HEK293 (cell line): ENCODE measurements at regions not wholly inside any gene's neighbourhood (a gene's known extent, or its start where the extent isn't known, plus 50 kb on each side); places are given as distances from the start of the nearest gene placed in this dataset.
A peak's percentile ranks its signal among the peaks of the same experiment; 100 is the strongest.

Source experiments
- CTCF ChIA-PET: fragments of 350-600 bp; formaldehyde crosslinking; extraction: SDS; loops from one replicate; lab custom pipeline; 2021; ENCODE audit warnings: antibody characterized with exemption; lab: Yijun Ruan, JAX
- POLR2A ChIA-PET: fragments of 300-600 bp; formaldehyde crosslinking; extraction: SDS; loops from one replicate; lab custom pipeline; 2020; ENCODE audit warnings: antibody characterized with exemption, inconsistent platforms; lab: Yijun Ruan, JAX
- H3K27ac ChIP-seq: fragments of 200-500 bp; sonication (Bioruptor generic); 2 replicates; pipeline ENCODE4 v1.5.1; 2014; ENCODE audit warnings: low read depth, low read length, control low read depth, inconsistent platforms; ENCODE audit errors: extremely low read depth
- H3K36me3 ChIP-seq, 2 experiments: fragments of 200-500 bp in 1 of 2; sonication (Bioruptor generic) in 1 of 2; 1 replicate in 1 of 2; 2 replicates in 1 of 2; pipeline ENCODE4 v1.5.1; 2014 to 2017; ENCODE audit warnings: inconsistent platforms in 2 of 2, low read length in 2 of 2; ENCODE audit not compliant: control insufficient read depth in 2 of 2, insufficient read depth in 1 of 2
- H3K4me1 ChIP-seq: fragments of 200-500 bp; sonication (Bioruptor generic); 2 replicates; pipeline ENCODE4 v1.5.1; 2014; ENCODE audit warnings: mild to moderate bottlenecking, low read length, inconsistent platforms; ENCODE audit not compliant: control insufficient read depth, insufficient read depth
- H3K4me3 ChIP-seq: 2 replicates; pipeline ENCODE4 v1.5.1; 2011; ENCODE audit warnings: low read depth, mild to moderate bottlenecking, control low read depth, low read length, moderate library complexity
- H3K9me3 ChIP-seq: fragments of 200-500 bp; sonication (Bioruptor generic); 2 replicates; pipeline ENCODE4 v1.5.1; 2014; ENCODE audit warnings: low read depth, low read length, inconsistent platforms; ENCODE audit not compliant: control insufficient read depth, insufficient read depth
- GLI4 ChIP-seq: fragments of 450-650 bp; formaldehyde crosslinking; IDR thresholded peaks from 2 replicates; pipeline ENCODE4 v1.5.1; 2016; ENCODE audit warnings: missing biosample characterization, missing genetic modification characterization
- OVOL3 ChIP-seq: fragments of 450-650 bp; formaldehyde crosslinking; IDR thresholded peaks from 2 replicates; pipeline ENCODE4 v1.5.1; 2016; ENCODE audit warnings: missing biosample characterization, missing genetic modification characterization
- ZBTB1 ChIP-seq: fragments of 450-650 bp; formaldehyde crosslinking; IDR thresholded peaks from 2 replicates; pipeline ENCODE4 v1.5.1; 2016; ENCODE audit warnings: missing biosample characterization, missing genetic modification characterization
- ZBTB48 ChIP-seq: fragments of 450-650 bp; formaldehyde crosslinking; IDR thresholded peaks from 2 replicates; pipeline ENCODE4 v1.5.1; 2016; ENCODE audit warnings: missing biosample characterization, missing genetic modification characterization
- ZFHX2 ChIP-seq: fragments of 450-650 bp; formaldehyde crosslinking; conservative IDR thresholded peaks from 2 replicates; pipeline ENCODE4 v1.5.1; 2016; ENCODE audit warnings: missing biosample characterization, missing genetic modification characterization
- ZNF10 ChIP-seq: fragments of 450-650 bp; formaldehyde crosslinking; IDR thresholded peaks from 2 replicates; pipeline ENCODE4 v1.5.1; 2017; ENCODE audit warnings: missing biosample characterization, missing genetic modification characterization
- ZNF121 ChIP-seq: fragments of 450-650 bp; formaldehyde crosslinking; IDR thresholded peaks from 2 replicates; pipeline ENCODE4 v1.5.1; 2016; ENCODE audit warnings: missing biosample characterization, missing genetic modification characterization
- ZNF223 ChIP-seq: fragments of 450-650 bp; formaldehyde crosslinking; IDR thresholded peaks from 2 replicates; pipeline ENCODE4 v1.5.1; 2016; ENCODE audit warnings: missing biosample characterization, missing genetic modification characterization
- ZNF37A ChIP-seq: fragments of 450-650 bp; IDR thresholded peaks from 2 replicates; pipeline ENCODE4 v1.5.1; 2018; ENCODE audit warnings: missing biosample characterization, missing genetic modification characterization
- ZNF394 ChIP-seq: fragments of 450-650 bp; formaldehyde crosslinking; IDR thresholded peaks from 2 replicates; pipeline ENCODE4 v1.5.1; 2016; ENCODE audit warnings: missing biosample characterization, missing genetic modification characterization, mild to moderate bottlenecking, moderate library complexity, borderline replicate concordance
- ZNF426 ChIP-seq: fragments of 450-650 bp; formaldehyde crosslinking; IDR thresholded peaks from 2 replicates; pipeline ENCODE4 v1.5.1; 2017; ENCODE audit warnings: missing biosample characterization, missing genetic modification characterization, mild to moderate bottlenecking, inconsistent platforms, moderate library complexity
- ZNF558 ChIP-seq: fragments of 450-650 bp; formaldehyde crosslinking; IDR thresholded peaks from 2 replicates; pipeline ENCODE4 v1.5.1; 2016; ENCODE audit warnings: missing biosample characterization, missing genetic modification characterization
- ZNF610 ChIP-seq: fragments of 450-650 bp; formaldehyde crosslinking; IDR thresholded peaks from 2 replicates; pipeline ENCODE4 v1.5.1; 2016; ENCODE audit warnings: missing biosample characterization, missing genetic modification characterization, borderline replicate concordance
- TF ChIP-seq, protein P1 (sequence below): fragments of 450-650 bp; formaldehyde crosslinking; IDR thresholded peaks from 2 replicates; pipeline ENCODE4 v1.5.1; 2016; ENCODE audit warnings: missing biosample characterization, missing genetic modification characterization
- TF ChIP-seq, protein P2 (sequence below): fragments of 450-650 bp; IDR thresholded peaks from 2 replicates; pipeline ENCODE4 v1.5.1; 2018; ENCODE audit warnings: missing biosample characterization, mild to moderate bottlenecking, missing genetic modification characterization
- TF ChIP-seq, protein P3 (sequence below): fragments of 450-650 bp; formaldehyde crosslinking; IDR thresholded peaks from 2 replicates; pipeline ENCODE4 v1.5.0; 2017; ENCODE audit warnings: missing biosample characterization, missing genetic modification characterization, borderline replicate concordance
- TF ChIP-seq, protein P4 (sequence below): fragments of 450-650 bp; formaldehyde crosslinking; conservative IDR thresholded peaks from 2 replicates; pipeline ENCODE4 v1.5.1; 2016; ENCODE audit warnings: low read depth, missing biosample characterization, missing genetic modification characterization

DNA sequence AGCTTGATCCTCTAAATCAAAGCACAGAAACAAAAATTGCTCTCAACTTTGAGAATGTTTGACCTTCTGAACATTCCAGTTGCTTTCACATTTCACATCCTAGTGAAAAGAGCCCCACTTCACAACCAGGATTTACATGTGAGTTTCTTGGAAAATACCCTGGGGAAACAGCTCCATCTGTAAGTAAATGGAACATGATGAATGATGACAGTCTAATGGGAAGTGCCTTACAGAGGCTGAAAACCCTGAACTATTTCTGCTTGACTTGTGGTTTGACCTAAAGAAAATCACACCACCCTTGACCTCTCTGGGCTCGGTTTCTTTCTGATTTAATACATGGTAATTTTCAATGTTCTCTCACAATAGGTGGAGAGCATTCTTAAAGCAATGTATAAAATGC, 499.4 kb upstream of the API5 start:
- no peak overlapping the region for H3K27ac ChIP-seq

DNA sequence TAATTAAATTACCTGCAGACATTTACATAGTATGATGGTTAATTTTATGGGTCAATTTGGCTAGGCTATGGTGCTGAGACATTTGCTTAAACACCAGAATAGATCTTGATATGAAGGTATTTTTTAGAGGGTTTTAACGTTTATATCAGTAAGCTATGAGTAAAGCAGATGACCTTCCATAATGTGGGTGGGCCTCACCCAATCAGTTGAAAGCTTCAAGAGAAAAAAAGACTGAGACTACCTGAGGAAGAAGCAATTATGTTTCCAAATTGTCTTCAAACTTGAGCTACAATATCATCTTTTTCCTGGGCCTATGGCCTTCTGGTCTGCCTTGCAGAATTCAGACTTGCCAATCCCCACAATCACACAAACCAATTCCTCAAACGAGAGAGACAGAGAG, 498.8 kb upstream of the API5 start:
- CTCF ChIA-PET = interaction anchor here (0.6 kb wide), 2 partner anchors 39 to 103 kb away, joined by 3 to 4 read pairs; no protein-coding TSS in a partner anchor
- Histone ChIP-seq H3K4me1 (no peaks in the 10 kb centered on the region), H3K9me3 (no peaks in the 10 kb centered on the region), H3K36me3 (no peaks in the 10 kb centered on the region), H3K27ac (no peak overlapping the region), H3K4me3 (no peak overlapping the region)
- TF ChIP-seq ZNF610 (no peak), ZNF10 (tag by site-specific recombination) (peak; percentile 62; the same call in 1 of the 2 replicates)
- POLR2A ChIA-PET = no interaction called here

More for the DNA sequence above, 499.4 kb upstream of the API5 start:
- no peaks in the 10 kb centered on the region for H3K9me3 ChIP-seq
- H3K4me3 ChIP-seq = no peak overlapping the region
- no peaks in the 10 kb centered on the region for H3K36me3 ChIP-seq
- POLR2A ChIA-PET = no interaction called here
- CTCF ChIA-PET = interaction anchor here (0.6 kb wide), 1 partner anchor 40 kb away, joined by 4 read pairs; no protein-coding TSS in a partner anchor
- H3K4me1 ChIP-seq = no peaks in the 10 kb centered on the region
- no peak for TF ChIP-seq ZNF610
- TF ChIP-seq ZFHX2 (tag by site-specific recombination) = no peak
- TF ChIP-seq ZNF558 (tag by site-specific recombination) = no peak
- no peak for TF ChIP-seq ZBTB48
- TF ChIP-seq ZNF37A (tag by site-specific recombination) = no peak
- TF ChIP-seq ZNF223 (tag by site-specific recombination) = no peak
- no peak for TF ChIP-seq ZNF426 (tag by site-specific recombination)
- TF ChIP-seq, protein P1, sequence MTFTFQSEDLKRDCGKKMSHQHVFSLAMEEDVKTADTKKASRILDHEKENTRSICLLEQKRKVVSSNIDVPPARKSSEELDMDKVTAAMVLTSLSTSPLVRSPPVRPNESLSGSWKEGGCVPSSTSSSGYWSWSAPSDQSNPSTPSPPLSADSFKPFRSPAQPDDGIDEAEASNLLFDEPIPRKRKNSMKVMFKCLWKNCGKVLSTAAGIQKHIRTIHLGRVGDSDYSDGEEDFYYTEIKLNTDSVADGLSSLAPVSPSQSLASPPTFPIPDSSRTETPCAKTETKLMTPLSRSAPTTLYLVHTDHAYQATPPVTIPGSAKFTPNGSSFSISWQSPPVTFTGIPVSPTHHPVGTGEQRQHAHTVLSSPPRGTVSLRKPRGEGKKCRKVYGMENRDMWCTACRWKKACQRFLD (tag by site-specific recombination) = no peak
- TF ChIP-seq, protein P2, sequence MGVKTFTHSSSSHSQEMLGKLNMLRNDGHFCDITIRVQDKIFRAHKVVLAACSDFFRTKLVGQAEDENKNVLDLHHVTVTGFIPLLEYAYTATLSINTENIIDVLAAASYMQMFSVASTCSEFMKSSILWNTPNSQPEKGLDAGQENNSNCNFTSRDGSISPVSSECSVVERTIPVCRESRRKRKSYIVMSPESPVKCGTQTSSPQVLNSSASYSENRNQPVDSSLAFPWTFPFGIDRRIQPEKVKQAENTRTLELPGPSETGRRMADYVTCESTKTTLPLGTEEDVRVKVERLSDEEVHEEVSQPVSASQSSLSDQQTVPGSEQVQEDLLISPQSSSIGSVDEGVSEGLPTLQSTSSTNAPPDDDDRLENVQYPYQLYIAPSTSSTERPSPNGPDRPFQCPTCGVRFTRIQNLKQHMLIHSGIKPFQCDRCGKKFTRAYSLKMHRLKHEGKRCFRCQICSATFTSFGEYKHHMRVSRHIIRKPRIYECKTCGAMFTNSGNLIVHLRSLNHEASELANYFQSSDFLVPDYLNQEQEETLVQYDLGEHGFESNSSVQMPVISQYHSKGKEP = no peak
- TF ChIP-seq ZBTB1 (tag by site-specific recombination) = no peak
- TF ChIP-seq, protein P3, sequence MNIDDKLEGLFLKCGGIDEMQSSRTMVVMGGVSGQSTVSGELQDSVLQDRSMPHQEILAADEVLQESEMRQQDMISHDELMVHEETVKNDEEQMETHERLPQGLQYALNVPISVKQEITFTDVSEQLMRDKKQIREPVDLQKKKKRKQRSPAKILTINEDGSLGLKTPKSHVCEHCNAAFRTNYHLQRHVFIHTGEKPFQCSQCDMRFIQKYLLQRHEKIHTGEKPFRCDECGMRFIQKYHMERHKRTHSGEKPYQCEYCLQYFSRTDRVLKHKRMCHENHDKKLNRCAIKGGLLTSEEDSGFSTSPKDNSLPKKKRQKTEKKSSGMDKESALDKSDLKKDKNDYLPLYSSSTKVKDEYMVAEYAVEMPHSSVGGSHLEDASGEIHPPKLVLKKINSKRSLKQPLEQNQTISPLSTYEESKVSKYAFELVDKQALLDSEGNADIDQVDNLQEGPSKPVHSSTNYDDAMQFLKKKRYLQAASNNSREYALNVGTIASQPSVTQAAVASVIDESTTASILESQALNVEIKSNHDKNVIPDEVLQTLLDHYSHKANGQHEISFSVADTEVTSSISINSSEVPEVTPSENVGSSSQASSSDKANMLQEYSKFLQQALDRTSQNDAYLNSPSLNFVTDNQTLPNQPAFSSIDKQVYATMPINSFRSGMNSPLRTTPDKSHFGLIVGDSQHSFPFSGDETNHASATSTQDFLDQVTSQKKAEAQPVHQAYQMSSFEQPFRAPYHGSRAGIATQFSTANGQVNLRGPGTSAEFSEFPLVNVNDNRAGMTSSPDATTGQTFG = no peak
- no peak for TF ChIP-seq OVOL3 (tag by site-specific recombination)
- no peak for TF ChIP-seq GLI4 (tag by site-specific recombination)
- TF ChIP-seq, protein P4, sequence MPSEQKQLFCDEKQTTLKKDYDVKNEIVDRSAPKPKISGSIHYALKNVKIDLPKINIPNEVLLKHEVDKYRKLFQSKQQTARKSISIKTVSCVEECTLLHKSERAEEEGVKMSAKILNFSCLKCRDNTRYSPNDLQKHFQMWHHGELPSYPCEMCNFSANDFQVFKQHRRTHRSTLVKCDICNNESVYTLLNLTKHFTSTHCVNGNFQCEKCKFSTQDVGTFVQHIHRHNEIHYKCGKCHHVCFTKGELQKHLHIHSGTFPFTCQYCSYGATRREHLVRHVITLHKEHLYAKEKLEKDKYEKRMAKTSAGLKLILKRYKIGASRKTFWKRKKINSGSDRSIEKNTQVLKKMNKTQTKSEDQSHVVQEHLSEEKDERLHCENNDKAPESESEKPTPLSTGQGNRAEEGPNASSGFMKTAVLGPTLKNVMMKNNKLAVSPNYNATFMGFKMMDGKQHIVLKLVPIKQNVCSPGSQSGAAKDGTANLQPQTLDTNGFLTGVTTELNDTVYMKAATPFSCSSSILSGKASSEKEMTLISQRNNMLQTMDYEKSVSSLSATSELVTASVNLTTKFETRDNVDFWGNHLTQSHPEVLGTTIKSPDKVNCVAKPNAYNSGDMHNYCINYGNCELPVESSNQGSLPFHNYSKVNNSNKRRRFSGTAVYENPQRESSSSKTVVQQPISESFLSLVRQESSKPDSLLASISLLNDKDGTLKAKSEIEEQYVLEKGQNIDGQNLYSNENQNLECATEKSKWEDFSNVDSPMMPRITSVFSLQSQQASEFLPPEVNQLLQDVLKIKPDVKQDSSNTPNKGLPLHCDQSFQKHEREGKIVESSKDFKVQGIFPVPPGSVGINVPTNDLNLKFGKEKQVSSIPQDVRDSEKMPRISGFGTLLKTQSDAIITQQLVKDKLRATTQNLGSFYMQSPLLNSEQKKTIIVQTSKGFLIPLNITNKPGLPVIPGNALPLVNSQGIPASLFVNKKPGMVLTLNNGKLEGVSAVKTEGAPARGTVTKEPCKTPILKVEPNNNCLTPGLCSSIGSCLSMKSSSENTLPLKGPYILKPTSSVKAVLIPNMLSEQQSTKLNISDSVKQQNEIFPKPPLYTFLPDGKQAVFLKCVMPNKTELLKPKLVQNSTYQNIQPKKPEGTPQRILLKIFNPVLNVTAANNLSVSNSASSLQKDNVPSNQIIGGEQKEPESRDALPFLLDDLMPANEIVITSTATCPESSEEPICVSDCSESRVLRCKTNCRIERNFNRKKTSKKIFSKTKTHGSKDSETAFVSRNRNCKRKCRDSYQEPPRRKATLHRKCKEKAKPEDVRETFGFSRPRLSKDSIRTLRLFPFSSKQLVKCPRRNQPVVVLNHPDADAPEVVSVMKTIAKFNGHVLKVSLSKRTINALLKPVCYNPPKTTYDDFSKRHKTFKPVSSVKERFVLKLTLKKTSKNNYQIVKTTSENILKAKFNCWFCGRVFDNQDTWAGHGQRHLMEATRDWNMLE (tag by site-specific recombination) = no peak
- TF ChIP-seq ZNF121 (tag by site-specific recombination) = no peak
- TF ChIP-seq ZNF394 (tag by site-specific recombination) = no peak
